ENCODE measurements at regions not wholly inside any gene's neighbourhood (a gene's known extent, or its start where the extent isn't known, plus 50 kb on each side); places are given as distances from the start of the nearest gene placed in this dataset.

GRCh38 chr1:214209260-214209808, 71.6 kb upstream of the SMYD2 start:
- no peak for TF ChIP-seq POLR2AphosphoS5 (IDR thresholded peaks at IDR 0.05; ENCODE audit: low read depth, low read length)
- TF ChIP-seq POLR2A (IDR thresholded peaks at IDR 0.05; ENCODE audit: low read depth, low read length), result no peak
- TF ChIP-seq TAF1 (IDR thresholded peaks at IDR 0.05; ENCODE audit: borderline replicate concordance, low read depth, low read length), result no peak
- FAIRE-seq, result no peak
- no peak for DNase-seq (ENCODE audit: insufficient read length)

- FAIRE-seq, result no peak
- TF ChIP-seq POLR2A (IDR thresholded peaks at IDR 0.05; ENCODE audit: low read depth, low read length) (no peak), TAF1 (IDR thresholded peaks at IDR 0.05; ENCODE audit: borderline replicate concordance, low read depth, low read length) (no peak), POLR2AphosphoS5 (IDR thresholded peaks at IDR 0.05; ENCODE audit: low read depth, low read length) (no peak)
- no peak for DNase-seq (ENCODE audit: insufficient read length)
Measured at GRCh38 chr1:214213136-214213535, 67.8 kb upstream of the SMYD2 start.

GRCh38 chr1:214214851-214215250, 66.1 kb upstream of the SMYD2 start:
- DNase-seq (ENCODE audit: insufficient read length) (no peak), FAIRE-seq (no peak)
- TF ChIP-seq POLR2A (IDR thresholded peaks at IDR 0.05; ENCODE audit: low read depth, low read length) (no peak), POLR2AphosphoS5 (IDR thresholded peaks at IDR 0.05; ENCODE audit: low read depth, low read length) (no peak), TAF1 (IDR thresholded peaks at IDR 0.05; ENCODE audit: borderline replicate concordance, low read depth, low read length) (no peak)

- TF ChIP-seq TAF1 (IDR thresholded peaks at IDR 0.05; ENCODE audit: borderline replicate concordance, low read depth, low read length), result no peak
- TF ChIP-seq POLR2A (IDR thresholded peaks at IDR 0.05; ENCODE audit: low read depth, low read length), result no peak
- TF ChIP-seq POLR2AphosphoS5 (IDR thresholded peaks at IDR 0.05; ENCODE audit: low read depth, low read length), result no peak
- FAIRE-seq, result no peak
- DNase-seq (ENCODE audit: insufficient read length), result no peak
Measured at GRCh38 chr1:214215583-214215982, 65.4 kb upstream of the SMYD2 start.

- no peak for DNase-seq (ENCODE audit: insufficient read length)
- TF ChIP-seq POLR2A (IDR thresholded peaks at IDR 0.05; ENCODE audit: low read depth, low read length), result no peak
- TF ChIP-seq POLR2AphosphoS5 (IDR thresholded peaks at IDR 0.05; ENCODE audit: low read depth, low read length), result no peak
- no peak for TF ChIP-seq TAF1 (IDR thresholded peaks at IDR 0.05; ENCODE audit: borderline replicate concordance, low read depth, low read length)
- FAIRE-seq, result no peak
Measured at GRCh38 chr1:214216021-214216420, 64.9 kb upstream of the SMYD2 start.

GRCh38 chr1:214216779-214217178, 64.2 kb upstream of the SMYD2 start:
- FAIRE-seq (no peak), DNase-seq (ENCODE audit: insufficient read length) (no peak)
- TF ChIP-seq TAF1 (IDR thresholded peaks at IDR 0.05; ENCODE audit: borderline replicate concordance, low read depth, low read length) (no peak), POLR2AphosphoS5 (IDR thresholded peaks at IDR 0.05; ENCODE audit: low read depth, low read length) (no peak), POLR2A (IDR thresholded peaks at IDR 0.05; ENCODE audit: low read depth, low read length) (no peak)

- no peak for DNase-seq (ENCODE audit: insufficient read length)
Measured at GRCh38 chr1:214219902-214220301, 61.1 kb upstream of the SMYD2 start.

GRCh38 chr1:214220891-214221290, 60.1 kb upstream of the SMYD2 start:
- DNase-seq (ENCODE audit: insufficient read length), result no peak
- FAIRE-seq, result no peak
- TF ChIP-seq TAF1 (IDR thresholded peaks at IDR 0.05; ENCODE audit: borderline replicate concordance, low read depth, low read length), result no peak
- TF ChIP-seq POLR2A (IDR thresholded peaks at IDR 0.05; ENCODE audit: low read depth, low read length), result no peak
- TF ChIP-seq POLR2AphosphoS5 (IDR thresholded peaks at IDR 0.05; ENCODE audit: low read depth, low read length), result no peak

More at GRCh38 chr1:214219902-214220301, 61.1 kb upstream of the SMYD2 start:
- no peak for FAIRE-seq
- TF ChIP-seq TAF1 (IDR thresholded peaks at IDR 0.05; ENCODE audit: borderline replicate concordance, low read depth, low read length) (no peak), POLR2AphosphoS5 (IDR thresholded peaks at IDR 0.05; ENCODE audit: low read depth, low read length) (no peak)

- FAIRE-seq (no peak), DNase-seq (ENCODE audit: insufficient read length) (no peak)
- no peak for TF ChIP-seq POLR2A (IDR thresholded peaks at IDR 0.05; ENCODE audit: low read depth, low read length)
Measured at GRCh38 chr1:214224611-214225354, 56.2 kb upstream of the SMYD2 start.

- no peak for DNase-seq (ENCODE audit: insufficient read length)
- TF ChIP-seq POLR2A (IDR thresholded peaks at IDR 0.05; ENCODE audit: low read depth, low read length), result no peak
- no peak for TF ChIP-seq TAF1 (IDR thresholded peaks at IDR 0.05; ENCODE audit: borderline replicate concordance, low read depth, low read length)
- no peak for TF ChIP-seq POLR2AphosphoS5 (IDR thresholded peaks at IDR 0.05; ENCODE audit: low read depth, low read length)
- FAIRE-seq, result no peak
Measured at GRCh38 chr1:214228976-214229375, 52.0 kb upstream of the SMYD2 start.

GRCh38 chr1:214229736-214230135, 51.2 kb upstream of the SMYD2 start:
- DNase-seq (ENCODE audit: insufficient read length) (no peak), FAIRE-seq (no peak)
- no peak for TF ChIP-seq TAF1 (IDR thresholded peaks at IDR 0.05; ENCODE audit: borderline replicate concordance, low read depth, low read length)
